Stimulated activated CD4-positive, alpha-beta T cell treated with anti-CD3 and anti-CD28 coated beads, Interleukin-4, amount 100 ng/mL, for 1 hour (primary cell): ENCODE measurements at regions not wholly inside any gene's neighbourhood (a gene's known extent, or its start where the extent isn't known, plus 50 kb on each side); places are given as distances from the start of the nearest gene placed in this dataset.
"Not testable (repeated sequence)": the region's sequence is repeated elsewhere in the genome, so short reads cannot be mapped to it uniquely, and the experiment has no call there.

ENCODE experiments used
- DNase-seq: peaks from one replicate; pipeline ENCODE4 v3.0.0-alpha.2; 2020

DNA sequence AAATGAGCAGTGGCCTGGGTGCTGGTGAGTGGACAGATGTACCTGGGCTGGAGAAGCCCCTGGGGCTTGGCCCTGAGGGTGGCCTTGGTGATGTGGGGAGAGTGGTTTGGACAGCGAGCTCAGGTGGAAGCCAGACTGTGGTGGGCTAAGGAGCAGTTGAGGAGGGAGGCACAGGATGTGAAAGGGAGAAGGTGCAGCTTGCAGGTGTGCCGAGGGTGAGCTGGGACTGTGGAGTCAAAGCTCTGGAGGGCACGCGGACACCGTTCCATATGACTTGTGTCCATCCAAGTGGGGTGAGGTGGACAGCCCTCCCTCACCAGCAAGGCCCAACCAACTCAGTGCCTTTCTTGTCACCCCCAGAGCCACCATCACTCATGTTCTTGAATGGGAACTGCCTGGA, 170.8 kb upstream of the ZNF267 start:
- no peak for DNase-seq

DNA sequence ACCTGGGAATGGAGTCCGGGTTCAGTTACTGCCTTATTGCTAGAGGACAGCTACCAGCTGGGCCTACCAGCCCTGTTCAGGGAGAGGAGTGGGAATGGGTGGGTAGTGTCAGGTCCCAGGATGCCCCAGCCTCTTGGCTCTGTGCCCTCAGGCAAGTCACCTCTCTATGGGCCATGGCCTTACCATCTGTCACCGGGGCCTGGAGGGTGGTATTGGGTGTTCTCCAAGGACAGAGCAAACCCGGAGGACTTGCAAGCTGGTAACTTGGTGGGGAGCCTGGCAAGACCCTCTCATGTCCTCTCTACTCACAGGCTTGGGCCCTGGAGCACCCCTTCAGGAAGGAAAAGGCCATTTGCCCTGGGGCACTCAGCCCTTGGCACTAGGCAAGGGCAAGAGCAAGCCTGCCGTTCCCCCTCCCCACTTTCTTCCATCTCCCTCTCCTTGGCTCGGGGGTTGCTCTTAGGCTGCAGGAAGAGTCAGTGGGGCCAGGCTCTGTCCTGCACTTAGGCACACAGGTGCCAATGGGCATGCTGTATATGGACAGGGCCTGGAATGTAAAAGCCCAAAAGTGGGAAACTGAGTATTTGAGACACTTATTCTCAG, 170.0 kb upstream of the ZNF267 start:
- DNase-seq = no peak

DNA sequence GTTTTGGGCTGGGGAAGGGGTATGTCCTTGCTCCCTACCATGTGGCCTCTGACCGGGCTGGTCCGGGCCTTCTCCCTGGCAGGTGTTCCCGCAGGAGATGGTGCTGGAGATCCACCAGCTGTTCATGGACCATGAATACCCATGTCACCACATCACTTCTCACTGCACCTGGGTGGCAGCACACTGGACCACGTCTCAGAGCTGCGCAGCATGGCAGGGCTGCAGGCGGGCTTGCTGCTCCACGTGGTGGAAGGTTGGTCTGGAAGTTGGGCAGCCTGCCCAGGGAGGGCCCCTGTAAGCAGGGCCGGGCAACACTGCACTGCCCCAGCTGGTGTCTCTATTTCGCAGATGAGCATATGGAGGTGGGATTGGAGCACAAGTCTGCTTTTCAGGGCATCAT, 169.5 kb upstream of the ZNF267 start:
- no peak for DNase-seq

DNA sequence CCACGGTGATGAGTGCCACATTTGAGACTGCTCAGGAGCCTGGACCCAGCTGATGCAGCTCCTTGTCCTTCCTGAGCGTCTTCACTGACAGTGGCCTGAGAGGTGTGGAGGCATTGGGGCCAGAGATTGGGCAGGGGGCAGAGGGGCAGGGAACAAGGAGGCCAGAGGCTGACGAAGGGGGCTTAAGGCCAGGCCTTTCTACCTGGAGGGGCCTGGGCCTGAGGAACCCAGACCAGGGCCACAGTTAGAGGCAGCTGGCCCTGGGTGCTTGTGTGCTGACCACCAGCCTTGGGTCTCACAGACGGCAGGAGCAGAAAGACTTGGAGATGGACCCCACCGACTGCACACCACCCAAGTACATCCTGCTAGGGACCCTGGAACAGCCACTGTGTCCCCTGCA, 168.2 kb upstream of the ZNF267 start:
- DNase-seq = no peak

DNA sequence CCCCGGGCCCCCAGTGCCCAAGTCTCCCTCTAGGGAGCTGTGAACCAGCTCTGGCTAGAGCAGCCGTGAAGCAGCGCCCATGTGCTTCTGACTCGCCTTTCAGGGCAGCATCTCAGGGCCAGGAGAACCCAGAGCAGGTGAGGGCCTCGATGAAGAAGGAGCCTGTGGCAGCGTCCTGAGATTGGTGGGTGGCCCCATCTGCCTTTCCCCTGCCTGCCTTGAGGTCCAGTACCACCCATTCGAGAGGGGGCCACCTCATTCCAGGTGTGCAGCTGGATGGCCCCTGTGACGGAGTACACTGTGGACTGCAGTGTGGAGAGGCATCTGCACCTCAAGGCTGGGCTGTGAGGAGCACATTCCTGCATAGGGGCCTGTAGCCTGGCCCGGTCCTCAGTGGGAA, 167.3 kb upstream of the ZNF267 start:
- no peak for DNase-seq

DNA sequence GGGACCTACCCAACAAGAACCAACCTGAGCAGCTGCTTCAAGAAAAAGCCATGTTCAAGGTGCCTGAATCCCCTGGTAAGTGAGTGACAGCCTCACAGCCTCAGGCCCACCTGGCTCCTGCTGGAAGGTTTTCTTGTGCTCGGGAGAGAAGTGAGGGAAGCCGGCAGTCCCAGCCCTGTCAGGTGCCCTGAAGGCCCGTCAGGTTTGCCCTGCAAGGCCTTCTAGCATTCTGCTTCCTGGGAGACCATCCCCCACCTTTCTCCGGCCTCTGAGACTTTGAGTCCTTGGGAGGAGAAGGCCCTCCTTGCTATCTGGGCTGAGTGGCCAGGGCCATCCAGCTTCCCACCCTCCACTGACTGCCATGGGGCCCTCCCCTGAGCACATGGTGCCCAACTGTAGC, 166.7 kb upstream of the ZNF267 start:
- no peak for DNase-seq

DNA sequence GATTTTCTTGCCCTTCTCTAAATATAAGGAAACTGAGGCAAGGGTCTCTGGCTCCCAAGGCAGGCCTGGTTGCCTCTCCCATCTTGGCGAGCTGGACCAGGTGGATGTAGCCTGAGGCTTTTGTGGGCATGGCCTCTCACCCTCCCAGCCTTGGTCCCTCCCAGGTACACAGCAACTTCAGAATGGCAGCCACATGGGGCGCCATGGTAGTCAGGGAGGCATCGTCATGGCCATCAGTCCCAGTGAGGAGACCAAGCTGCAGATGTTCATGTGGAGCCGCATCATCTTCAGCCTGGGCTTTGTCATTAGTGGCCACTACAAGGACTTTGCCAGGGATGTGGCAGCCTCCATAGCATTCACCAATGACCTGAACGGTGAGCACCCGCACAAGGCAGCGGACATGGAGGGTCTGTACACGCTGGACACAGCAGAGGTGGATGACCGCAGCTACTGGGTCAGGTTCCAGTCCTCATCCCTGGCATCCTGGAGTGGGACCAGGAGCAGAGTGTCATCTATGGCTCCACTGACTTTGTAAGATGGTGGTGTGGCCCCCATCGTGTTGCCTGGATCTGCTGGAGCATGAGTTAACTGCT, 165.8 kb upstream of the ZNF267 start:
- DNase-seq = no peak

DNA sequence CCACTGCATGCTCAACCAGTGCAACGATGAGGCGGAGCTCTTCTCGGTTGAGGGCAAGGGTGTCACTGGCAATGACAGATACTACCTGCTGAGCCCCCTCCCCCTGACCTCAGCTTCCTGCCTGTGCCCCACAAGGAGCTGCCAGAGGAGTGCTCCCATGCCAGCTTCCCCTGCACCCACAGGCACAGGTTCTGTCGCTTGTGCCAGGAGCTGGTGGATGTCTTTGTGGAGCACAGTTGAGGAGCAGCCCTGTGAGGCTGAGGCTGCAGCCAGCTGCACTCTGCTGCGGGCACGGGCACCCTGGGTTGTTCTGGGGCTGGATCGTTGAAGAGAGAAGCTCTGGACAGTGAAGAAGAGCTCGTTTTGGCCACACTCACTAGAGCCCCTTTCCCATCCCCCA, 165.3 kb upstream of the ZNF267 start:
- no peak for DNase-seq

DNA sequence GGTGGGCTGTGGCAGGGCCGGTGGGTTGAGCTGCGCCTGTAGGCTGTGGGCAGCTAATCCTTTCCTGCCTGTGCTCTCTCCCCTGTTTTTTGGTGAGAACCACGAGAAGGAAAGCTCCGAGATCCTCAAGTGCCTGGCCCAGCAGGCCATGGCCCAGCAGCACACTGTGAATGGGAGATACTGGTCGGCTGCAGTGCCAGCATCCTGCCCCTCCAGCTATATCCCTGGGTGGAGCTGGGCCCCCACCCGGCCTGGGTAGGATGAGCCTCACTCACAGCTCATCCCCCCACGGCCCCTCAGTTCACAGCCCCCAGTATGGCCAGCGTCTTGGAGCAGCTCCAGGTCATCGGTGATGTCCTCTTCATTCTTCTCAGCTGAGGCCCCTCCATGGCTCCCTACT, 164.4 kb upstream of the ZNF267 start:
- DNase-seq = no peak

DNA sequence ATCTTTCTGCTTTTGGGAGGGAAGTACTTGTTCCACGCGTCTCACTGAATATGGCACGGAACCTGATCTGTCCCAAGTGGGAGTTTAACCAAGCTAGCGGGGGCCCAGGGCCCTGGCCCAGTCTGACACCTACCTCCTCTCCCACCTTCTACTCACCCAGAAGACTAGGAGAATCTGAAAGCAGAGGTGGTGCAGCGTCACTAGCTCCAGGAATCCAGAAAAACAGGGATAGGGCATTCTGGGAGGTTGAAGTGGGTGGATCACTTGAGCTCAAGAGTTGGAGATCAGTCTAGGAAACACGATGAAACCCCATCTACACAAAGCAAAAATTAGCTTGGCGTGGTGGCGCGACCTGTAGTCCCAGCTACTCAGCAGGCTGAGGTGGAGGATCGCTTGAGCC, 163.5 kb upstream of the ZNF267 start:
- no peak for DNase-seq

DNA sequence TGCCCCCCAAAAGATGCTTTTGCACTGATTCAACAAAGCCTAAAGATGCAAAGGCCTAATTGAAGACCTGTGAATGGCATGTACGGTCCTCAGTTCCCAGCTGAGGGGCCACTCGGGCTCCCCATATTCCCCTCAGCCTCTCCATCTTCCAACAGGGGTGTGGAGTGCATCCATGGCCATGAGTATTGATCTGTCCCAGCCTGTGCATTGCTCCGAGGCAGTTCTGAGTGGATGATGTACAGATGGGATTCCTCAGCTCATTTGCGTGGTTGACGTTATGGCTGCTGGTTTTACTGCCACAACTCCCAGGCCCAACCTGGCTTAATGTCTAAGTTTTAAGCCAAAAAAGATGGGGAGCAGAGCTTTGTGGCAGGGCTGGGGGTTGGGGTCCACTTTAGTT, 162.7 kb upstream of the ZNF267 start:
- DNase-seq = no peak

DNA sequence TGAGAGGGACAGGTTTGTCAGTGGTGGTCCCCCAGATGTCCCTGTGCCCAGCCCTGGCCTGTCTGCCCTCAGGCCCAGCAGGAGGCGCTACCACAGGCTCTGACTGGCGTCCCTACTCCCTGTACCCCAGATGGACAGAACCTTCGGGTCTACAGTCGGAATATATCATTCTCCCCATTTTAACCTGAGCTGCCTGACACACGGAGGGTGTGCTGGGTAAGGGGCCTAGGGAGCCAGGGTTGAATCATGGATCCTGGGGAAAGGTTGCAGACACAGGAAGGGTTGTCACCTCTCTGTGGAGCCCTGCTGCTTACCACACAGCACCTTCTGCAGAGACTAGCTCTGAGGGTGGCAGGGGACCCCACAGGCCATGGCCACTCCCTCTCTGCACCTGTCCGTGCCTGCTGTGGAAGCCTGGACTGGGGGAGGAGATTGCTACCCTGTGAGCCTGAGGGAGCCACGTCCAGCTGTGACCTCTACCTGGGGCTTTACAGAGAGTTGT, 162.2 kb upstream of the ZNF267 start:
- DNase-seq = no peak

DNA sequence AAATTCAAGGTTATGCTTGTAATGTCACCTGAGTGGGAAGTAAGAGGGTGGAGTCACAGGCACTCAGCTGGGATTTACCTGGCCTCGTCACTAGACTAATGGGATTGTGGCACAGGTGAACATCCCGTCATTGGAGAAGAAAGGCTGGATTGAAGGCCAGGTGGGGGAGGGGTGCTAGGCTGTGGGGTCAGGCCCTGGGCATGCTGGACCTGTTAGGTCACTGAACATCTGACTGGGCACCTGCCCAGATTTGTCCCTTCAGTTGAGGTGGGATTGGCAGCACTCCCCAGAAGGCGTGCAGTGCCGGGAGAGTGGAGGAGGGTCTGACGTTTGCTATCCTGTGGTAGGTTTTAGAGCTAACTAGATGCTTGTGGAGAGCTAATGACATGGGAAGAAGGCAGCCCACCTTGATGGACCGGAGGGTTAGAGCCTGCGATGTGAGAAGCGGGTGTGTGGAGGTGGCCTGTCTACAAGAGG, 161.5 kb upstream of the ZNF267 start:
- DNase-seq = no peak

DNA sequence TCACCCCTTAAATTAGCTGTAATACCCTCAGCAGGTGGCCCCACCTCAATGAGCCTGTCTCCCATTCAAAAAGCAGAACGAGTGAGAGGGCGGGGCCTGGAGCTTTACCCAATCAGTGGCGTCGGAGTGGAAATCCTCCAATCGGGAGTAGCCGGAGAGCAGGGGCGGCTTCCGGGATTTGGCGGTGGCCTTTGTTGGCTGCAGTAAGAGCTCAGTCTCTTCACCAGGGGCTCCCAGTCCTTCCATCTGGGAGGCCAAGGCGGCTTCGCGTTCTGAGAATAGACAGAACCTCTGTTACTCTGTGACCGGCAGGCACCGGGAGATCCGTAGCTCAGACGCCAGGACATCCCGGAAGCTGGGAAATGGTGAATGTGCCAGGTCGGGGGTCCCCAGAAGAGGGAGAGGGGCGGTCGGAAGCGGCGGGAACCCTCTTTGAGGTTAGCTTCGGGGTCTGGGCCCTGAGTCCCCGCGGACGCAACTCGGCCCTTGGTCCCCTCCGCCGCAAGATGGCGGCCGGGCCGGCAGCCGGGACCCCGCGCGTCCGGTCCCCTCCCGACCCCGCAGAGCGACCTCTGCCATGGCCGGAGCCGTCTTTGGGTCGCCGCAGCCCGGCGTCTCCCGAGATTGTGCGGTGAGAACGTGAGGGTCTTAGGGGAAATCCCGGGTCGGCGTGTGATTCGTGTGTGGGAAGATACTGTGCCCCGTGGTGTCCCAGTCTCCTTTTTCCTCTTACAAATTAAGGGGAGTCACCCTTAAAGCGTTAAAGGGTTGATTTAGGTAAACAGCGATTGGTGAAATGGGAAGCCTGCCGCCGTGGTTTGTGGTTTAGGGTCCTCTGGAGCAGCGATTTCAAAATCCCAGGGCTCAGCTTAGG, 160.3 kb upstream of the ZNF267 start:
- peak; percentile 92 for DNase-seq

DNA sequence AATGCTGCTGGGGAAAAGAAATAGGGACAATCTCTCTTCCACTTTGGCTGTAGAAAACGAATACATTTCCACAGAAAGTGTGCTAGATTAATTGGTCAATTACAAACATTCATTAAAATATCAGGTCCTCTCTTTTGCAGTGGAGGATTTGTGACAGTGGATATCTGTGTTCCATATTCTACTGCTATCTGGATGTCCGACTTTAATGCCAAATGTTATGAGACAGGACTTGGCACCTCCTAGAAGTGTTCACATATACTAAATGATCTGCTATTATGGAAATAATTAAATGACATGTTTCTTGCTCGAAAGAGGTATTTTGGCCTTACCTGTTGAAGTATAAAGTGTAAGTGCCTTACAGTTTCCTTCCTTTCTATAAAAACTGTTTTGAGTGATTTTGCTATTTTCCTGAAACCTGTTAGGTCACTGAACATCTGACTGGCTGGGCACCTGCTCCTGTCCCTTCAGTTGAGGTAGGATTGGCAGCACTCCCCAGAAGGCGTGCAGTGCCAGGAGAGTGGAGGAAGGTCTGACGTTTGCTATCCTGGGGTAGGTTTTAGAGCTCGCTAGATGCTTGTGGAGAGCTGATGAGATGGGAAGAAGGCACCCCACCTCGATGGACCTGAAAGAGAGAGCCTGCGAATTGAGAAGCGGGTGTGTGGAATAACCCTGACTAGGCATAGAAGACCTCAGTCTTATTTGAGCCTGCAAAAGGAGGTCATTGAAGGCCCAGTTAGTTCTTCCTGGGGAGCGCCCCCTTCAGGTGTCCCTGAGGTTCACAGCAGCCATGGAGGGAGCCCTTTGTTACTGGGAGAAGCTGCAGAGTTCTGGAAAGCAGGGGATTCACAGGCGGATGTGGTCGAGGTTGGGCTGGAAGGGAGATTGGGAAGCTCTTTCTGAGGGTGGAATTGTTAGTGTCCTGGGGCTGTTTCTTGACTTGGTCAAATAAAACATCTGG, 159.4 kb upstream of the ZNF267 start:
- no peak for DNase-seq

DNA sequence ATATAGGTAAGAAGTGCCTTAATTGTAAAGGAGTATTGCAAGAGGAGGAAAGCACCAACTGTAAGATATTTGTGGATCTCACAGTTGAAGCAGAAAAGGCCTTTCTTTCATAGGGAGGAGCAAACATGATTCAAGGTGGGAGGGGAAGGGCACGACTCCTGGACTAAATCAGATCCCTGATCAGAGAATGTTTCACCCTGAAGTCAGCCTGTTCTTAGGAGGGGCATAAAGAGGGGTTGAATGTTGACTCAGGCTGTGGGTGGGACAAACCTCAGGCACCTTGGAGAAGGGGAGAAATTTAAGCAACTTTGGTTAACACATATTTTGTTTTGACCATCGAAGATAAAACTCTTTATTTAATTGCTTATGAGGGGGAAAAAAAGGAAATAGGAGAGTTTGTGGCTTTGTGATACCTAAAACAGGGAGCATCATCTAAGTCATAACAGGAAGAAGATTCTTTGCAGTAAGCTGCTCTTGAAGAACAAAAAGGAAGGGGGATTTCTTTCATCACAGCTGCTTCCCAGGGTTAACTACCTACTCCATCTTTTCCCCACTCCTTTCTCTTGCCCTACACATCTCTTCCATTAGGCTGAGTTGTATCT, 158.6 kb upstream of the ZNF267 start:
- DNase-seq = no peak

DNA sequence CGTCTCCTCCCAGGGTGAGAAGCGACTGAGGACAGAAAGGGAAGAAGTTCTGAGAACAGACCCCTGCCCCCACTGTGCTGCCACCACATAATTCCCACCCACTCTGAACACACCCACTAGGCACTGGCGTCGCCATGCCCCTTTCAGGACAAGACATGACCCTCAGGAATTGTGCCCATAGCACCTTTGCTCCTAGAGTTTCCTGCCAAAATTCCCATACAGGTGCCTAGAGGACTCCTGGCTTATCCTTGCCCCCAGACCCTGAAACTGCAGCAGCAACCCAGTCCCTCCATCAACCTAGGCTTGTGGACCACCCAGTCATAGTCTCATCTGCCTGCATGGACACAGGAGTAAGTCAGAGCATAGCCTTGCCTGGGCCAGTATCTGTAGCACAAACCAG, 157.7 kb upstream of the ZNF267 start:
- no peak for DNase-seq

DNA sequence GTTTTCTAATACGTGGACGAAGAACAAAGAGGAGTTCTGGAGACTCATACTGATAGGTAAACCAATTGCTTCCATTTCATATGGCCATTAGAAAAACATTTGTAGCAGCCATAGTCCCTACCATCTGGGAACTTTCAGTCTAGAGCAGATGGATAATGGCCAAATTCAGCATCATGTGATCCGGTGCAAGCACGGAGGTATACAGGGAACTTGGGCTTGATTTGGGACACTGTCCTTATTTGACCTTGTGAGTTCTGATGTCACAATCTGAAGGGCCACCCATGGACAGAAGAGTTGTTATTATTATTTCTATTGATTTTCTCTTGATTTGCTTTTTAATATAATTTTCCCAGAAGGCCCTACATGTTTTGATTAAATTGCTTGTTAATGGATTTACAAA, 154.6 kb upstream of the ZNF267 start:
- no peak for DNase-seq

DNA sequence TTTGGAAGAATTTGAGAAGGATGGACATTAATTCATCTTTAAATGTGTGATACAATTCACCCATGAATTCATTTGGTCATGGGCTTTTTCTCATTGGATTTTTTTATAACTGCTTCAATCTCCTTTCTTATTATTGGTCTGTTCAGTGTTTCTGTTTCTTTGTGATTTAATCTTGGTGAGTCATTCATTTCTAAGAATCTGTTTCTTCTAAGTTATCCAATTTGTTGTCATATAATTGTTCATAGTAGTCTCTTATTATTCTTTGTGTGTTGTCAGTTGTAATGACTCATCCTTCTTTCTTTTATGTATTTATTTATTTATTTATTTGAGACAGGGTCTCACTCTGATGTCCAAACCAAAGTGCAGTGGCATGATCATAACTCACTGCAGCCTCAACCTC, 146.1 kb upstream of the ZNF267 start:
- DNase-seq = no peak

DNA sequence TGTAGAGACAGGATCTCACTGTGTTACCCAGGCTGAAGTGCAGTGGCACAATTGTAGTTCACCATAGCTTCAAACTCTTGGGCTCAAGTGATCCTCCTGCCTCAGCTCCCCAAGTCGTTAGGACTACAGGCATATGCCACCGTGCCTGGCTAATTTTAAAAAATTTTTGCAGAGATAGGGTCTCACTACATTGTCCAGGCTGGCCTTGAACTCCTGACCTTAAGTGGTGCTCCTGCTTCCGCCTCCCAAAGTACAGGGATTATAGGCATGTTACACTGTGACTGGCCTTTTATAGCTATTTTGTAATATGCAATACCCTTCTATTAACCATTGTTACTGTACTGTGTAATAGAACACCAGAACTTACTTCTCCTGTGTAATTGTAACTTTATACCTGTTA, 139.3 kb upstream of the ZNF267 start:
- no peak for DNase-seq

DNA sequence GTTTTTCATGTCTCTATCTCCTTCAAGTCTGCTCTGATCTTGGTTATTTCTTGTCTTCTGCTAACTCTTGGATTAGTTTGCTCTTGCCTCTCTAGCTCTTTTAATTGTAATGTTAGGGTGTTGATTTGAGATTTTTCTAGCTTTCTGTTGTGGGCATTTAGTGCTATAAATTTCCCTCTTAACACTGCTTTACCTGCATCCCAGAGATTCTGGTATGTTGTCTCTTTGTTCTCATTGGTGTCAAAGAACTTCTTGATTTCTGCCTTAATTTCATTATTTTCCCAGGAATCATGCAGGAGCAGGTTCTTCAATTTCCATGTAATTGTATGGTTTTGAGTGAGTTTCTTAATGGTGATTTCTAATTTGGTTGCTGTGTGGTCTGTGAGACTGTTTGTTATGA, 128.5 kb upstream of the ZNF267 start:
- not testable (repeated sequence) for DNase-seq

DNA sequence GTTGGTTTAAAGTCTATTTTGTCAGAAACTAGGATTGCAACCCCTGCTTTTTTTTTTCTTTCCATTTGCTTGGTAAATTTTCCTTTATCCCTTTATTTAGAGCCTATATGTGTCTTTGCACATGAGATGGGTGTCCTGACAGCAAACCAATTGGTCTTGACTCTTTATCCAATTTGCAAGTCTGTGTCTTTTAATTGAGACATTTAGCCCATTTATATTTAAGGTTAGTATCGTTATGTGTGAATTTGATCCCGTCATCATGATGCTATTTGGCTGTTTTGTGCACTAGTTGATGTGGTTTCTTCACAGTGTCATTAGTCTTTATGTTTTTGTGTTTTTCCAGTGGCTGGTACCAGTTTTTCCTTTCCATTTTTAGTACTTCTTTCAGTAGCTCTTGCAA, 127.7 kb upstream of the ZNF267 start:
- no peak for DNase-seq
